Right lobe of liver (tissue), 4 donors: ENCODE measurements at regions not wholly inside any gene's neighbourhood (a gene's known extent, or its start where the extent isn't known, plus 50 kb on each side); places are given as distances from the start of the nearest gene placed in this dataset.

Experiments
- CTCF ChIP-seq, 4 donors: fragments of 200-600 bp in 3 of 4; fragments of 450-650 bp in 1 of 4; IDR thresholded peaks; one replicate each; pipeline versions ENCODE4 v1.5.1 to v1.8.0; 2016 to 2022; ENCODE audit warnings: antibody characterized with exemption in 4 of 4, mild to moderate bottlenecking in 2 of 4
- POLR2A ChIP-seq: fragments of 450-650 bp; IDR thresholded peaks from one replicate; pipeline ENCODE4 v1.6.1; 2017; ENCODE audit warnings: antibody characterized with exemption, mild to moderate bottlenecking
- donor health status: DM: no; HTN: no; CAD: no.
- donor health status: DM: no; HTN: no; CAD: no.
- donor health status: DM: no; HTN: yes; CAD: no.

GRCh38 chr13:65292488-65292901 lies 1937.6 kb downstream of the PCDH9 start:
- TF ChIP-seq CTCF (IDR thresholded peaks at IDR 0.05) (no peak), POLR2A (no peak)
